ENCODE measurements at regions not wholly inside any gene's neighbourhood (a gene's known extent, or its start where the extent isn't known, plus 50 kb on each side); places are given as distances from the start of the nearest gene placed in this dataset.
A peak's percentile ranks its signal among the peaks of the same experiment; 100 is the strongest.

DNA sequence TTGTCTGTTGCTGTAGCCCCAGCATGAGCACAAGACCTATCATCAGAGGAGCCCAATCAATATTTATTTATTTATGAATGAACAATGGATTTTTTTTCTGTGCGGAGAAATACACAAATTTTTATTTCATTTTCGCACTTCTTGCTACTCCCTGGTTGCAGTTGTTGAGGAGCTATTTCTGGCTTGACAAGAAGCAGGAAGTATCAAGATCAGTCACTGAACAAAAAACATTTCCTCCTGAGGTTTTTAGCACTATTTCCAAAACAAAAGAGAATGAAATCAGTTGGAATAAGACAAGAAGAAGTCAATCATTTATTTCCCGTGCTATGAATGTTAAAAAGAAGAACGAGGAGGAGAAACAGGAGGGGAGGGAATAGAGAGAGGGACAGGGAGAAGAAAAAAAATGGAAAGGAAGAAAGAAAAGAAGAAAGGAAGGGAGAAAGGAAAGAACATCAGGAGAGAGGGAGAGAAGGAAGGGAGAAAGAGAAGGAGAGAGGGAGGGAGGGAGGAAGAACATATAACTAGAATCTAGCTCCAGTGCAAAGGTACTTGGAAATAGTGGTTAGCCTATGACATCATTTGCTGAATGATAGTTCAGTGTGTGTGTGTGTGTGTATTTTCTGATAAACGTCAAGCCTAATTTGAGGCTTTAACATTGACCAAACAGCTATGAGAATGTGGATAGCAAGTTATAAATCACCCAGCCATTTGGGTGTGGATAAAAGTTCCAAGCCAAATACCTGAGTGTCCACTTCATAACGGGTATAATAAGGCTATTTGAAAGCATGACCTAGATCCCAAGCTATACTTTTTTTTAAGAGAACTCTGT, 586.0 kb downstream of the EBF1 start:
- TF ChIP-seq, protein P1, sequence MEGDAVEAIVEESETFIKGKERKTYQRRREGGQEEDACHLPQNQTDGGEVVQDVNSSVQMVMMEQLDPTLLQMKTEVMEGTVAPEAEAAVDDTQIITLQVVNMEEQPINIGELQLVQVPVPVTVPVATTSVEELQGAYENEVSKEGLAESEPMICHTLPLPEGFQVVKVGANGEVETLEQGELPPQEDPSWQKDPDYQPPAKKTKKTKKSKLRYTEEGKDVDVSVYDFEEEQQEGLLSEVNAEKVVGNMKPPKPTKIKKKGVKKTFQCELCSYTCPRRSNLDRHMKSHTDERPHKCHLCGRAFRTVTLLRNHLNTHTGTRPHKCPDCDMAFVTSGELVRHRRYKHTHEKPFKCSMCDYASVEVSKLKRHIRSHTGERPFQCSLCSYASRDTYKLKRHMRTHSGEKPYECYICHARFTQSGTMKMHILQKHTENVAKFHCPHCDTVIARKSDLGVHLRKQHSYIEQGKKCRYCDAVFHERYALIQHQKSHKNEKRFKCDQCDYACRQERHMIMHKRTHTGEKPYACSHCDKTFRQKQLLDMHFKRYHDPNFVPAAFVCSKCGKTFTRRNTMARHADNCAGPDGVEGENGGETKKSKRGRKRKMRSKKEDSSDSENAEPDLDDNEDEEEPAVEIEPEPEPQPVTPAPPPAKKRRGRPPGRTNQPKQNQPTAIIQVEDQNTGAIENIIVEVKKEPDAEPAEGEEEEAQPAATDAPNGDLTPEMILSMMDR (IDR thresholded peaks at IDR 0.05; ENCODE audit: low read depth, low read length, missing control alignments) = no peak
- no peak for DNase-seq (ENCODE audit: low read depth)
- no peak overlapping the region for H3K4me3 ChIP-seq (ENCODE audit: low read depth, low read length)

DNA sequence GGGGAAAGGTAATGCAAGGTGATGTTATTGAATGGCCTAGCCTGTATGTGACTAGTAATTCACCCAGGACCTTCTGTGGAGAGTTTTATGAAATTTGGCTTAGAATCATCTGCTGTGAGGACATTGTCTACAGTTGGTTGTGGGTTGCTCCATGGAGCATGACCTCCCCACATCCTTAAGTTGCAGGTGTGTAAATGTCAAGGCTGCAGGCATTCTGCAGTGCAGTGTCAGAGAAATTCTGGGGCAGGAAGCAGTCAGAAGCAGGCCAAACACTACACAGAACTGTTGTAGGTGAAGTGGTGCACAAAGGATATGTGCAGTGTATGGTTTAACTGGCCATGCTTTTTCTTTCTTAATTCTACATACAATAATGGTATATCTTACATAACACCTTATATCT, 588.3 kb downstream of the EBF1 start:
- TF ChIP-seq, protein P1 (IDR thresholded peaks at IDR 0.05; ENCODE audit: low read depth, low read length, missing control alignments) = no peak
- DNase-seq (ENCODE audit: low read depth) = peak; percentile 16
- H3K4me3 ChIP-seq (ENCODE audit: low read depth, low read length) = no peak overlapping the region

DNA sequence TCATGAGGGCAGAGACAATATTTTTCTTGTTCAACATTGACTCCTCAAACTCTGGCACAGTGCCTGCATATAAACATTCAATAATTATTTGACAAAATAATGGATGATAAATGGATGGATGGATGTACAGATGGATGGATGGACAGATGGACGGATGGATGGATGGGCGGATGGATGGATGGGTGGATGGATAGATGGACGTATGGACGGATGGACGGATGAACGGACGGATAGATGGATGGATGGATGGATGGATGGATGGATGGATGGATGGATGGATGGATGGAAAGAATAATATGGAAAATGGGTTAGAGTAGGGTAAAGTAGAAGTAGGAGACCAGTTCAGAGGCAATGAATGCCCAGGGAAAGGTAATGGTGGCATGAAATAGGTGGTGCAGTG, 589.2 kb downstream of the EBF1 start:
- no peak for DNase-seq (ENCODE audit: low read depth)
- no peak overlapping the region for H3K4me3 ChIP-seq (ENCODE audit: low read depth, low read length)
- TF ChIP-seq, protein P1 (IDR thresholded peaks at IDR 0.05; ENCODE audit: low read depth, low read length, missing control alignments) = no peak

DNA sequence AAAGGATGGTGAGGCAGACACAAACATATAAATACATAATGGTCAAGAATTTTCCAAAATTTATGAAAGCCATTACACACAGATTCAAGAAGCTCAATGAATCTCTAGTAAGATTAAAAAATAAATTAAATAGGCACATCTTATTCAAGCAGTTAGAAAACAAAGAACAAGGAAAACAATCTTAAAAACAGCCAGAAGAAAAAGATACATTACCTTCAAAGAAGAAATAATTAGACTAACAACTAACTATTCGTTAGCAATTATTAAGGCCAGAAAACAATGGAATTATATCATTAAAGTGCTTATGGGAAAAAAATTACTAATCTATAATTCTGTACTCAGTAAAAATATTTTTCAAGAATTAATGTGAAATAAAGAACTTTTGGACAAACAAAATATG, 593.1 kb downstream of the EBF1 start:
- DNase-seq (ENCODE audit: low read depth) = no peak
- H3K4me3 ChIP-seq (ENCODE audit: low read depth, low read length) = no peak overlapping the region
- TF ChIP-seq, protein P1 (IDR thresholded peaks at IDR 0.05; ENCODE audit: low read depth, low read length, missing control alignments) = no peak

DNA sequence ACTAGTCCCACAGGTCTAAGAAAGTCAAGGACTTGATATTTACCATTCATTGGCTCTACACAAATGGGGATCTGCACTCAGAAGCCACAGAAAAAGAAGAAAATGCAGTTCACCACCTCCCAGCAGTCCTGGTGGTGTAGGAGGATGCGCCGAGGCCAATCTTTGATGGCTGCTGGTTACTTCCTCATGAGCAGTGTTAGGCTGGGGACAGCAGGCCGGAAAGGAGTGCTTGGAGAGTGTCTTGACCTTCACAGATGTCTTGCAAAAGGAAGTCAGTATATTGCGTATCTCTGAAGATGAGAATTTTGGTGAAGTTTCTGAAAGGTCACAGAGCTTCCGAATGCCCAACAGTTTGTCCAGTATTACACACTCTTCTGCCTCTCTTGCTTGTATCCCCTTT, 597.0 kb downstream of the EBF1 start:
- no peak overlapping the region for H3K4me3 ChIP-seq (ENCODE audit: low read depth, low read length)
- no peak for DNase-seq (ENCODE audit: low read depth)
- TF ChIP-seq, protein P1 (IDR thresholded peaks at IDR 0.05; ENCODE audit: low read depth, low read length, missing control alignments) = no peak

DNA sequence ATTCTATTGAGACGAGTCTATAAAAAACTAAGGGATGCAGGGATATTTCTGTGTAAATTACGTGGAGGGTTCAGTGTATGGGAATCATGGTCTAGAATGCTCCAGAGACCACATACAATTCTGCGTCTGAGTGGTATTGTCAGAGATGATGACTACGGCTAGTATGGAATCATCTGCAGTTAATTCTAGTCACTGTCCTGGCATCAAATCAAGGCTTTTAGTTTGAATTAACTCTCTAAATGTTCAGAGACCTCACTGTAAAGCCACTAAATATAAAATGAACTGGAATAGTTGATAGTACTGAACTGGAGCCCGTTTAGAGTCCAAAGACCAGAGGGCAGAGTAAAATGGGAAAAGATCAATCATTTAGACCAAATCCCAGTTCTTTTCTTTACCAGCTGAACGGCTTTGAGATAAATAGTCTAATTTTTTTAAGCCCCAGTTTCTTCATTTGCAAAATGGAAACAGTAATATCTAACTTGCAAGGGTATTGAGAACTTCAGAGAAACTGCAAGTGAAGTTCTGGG, 599.8 kb downstream of the EBF1 start:
- no peak overlapping the region for H3K4me3 ChIP-seq (ENCODE audit: low read depth, low read length)
- TF ChIP-seq, protein P1 (IDR thresholded peaks at IDR 0.05; ENCODE audit: low read depth, low read length, missing control alignments) = no peak
- no peak for DNase-seq (ENCODE audit: low read depth)

Measured in GM12864 (cell line).